Lower leg skin (tissue), 3 donors: ENCODE measurements at regions not wholly inside any gene's neighbourhood (a gene's known extent, or its start where the extent isn't known, plus 50 kb on each side); places are given as distances from the start of the nearest gene placed in this dataset.

Source experiments
- CTCF ChIP-seq, 3 donors: fragments of 450-650 bp; IDR thresholded peaks; one replicate each; pipeline ENCODE4 v1.5.1; 2016; ENCODE audit warnings: antibody characterized with exemption in 3 of 3, mild to moderate bottlenecking in 3 of 3, moderate library complexity in 2 of 3
- POLR2A ChIP-seq, 2 donors: fragments of 450-650 bp; IDR thresholded peaks; one replicate each; pipeline ENCODE4 v1.6.1; 2016 to 2017; ENCODE audit warnings: antibody characterized with exemption in 2 of 2, mild to moderate bottlenecking in 1 of 2, moderate library complexity in 1 of 2

- TF ChIP-seq CTCF (IDR thresholded peaks at IDR 0.05) (no peak), POLR2A (IDR thresholded peaks at IDR 0.05) (no peak)
Observed at GRCh38 chr6:71496722-71497033, 208.1 kb downstream of the OGFRL1 start.
